ENCODE measurements at regions not wholly inside any gene's neighbourhood (a gene's known extent, or its start where the extent isn't known, plus 50 kb on each side); places are given as distances from the start of the nearest gene placed in this dataset.

DNA sequence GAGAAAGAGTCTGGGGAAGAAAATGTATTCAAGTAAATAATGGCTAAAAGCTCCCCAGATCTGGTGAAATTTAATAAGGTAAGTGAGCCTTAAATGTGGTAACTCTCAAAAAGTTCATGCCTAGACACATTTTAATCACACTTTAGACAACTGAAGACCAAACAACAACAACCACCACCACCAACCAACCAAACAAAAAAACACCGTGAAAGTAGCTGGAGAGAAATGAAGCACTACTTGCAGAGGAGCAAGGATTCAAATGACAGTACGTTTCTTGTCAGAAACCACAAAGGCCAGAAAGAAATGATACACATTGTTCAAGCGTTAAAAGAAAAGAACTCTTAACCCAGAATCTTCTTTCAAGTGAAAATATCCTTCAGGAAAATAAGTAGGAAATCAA, 208.3 kb downstream of the MYRFL start:
- TF ChIP-seq, protein P1, sequence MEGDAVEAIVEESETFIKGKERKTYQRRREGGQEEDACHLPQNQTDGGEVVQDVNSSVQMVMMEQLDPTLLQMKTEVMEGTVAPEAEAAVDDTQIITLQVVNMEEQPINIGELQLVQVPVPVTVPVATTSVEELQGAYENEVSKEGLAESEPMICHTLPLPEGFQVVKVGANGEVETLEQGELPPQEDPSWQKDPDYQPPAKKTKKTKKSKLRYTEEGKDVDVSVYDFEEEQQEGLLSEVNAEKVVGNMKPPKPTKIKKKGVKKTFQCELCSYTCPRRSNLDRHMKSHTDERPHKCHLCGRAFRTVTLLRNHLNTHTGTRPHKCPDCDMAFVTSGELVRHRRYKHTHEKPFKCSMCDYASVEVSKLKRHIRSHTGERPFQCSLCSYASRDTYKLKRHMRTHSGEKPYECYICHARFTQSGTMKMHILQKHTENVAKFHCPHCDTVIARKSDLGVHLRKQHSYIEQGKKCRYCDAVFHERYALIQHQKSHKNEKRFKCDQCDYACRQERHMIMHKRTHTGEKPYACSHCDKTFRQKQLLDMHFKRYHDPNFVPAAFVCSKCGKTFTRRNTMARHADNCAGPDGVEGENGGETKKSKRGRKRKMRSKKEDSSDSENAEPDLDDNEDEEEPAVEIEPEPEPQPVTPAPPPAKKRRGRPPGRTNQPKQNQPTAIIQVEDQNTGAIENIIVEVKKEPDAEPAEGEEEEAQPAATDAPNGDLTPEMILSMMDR (IDR thresholded peaks at IDR 0.05; ENCODE audit: borderline replicate concordance, extremely low read depth, low read length, poor library complexity, severe bottlenecking) = no peak
- TF ChIP-seq EZH2 (IDR thresholded peaks at IDR 0.05; ENCODE audit: borderline replicate concordance, low read depth, low read length, severe bottlenecking) = no peak

All from DND-41 (cell line).